ENCODE measurements at regions not wholly inside any gene's neighbourhood (a gene's known extent, or its start where the extent isn't known, plus 50 kb on each side); places are given as distances from the start of the nearest gene placed in this dataset.
"Not testable (repeated sequence)": the region's sequence is repeated elsewhere in the genome, so short reads cannot be mapped to it uniquely, and the experiment has no call there.

- H3K27ac ChIP-seq (ENCODE audit: low read depth in 2 of 2, low read length in 2 of 2): no peak overlapping the region
- no peak overlapping the region for H3K4me3 ChIP-seq (ENCODE audit: low read length in 2 of 2)
- no peaks in the 10 kb centered on the region for H3K27me3 ChIP-seq (ENCODE audit: control insufficient read depth in 2 of 2, insufficient read depth in 2 of 2, low read length in 2 of 2)
- H3K36me3 ChIP-seq (ENCODE audit: control insufficient read depth in 2 of 2, insufficient read depth in 2 of 2, low read length in 2 of 2): no peaks in the 10 kb centered on the region
- no peaks in the 10 kb centered on the region for H3K9me3 ChIP-seq (ENCODE audit: control insufficient read depth in 2 of 2, low read length in 2 of 2)
- no peaks in the 10 kb centered on the region for H3K4me1 ChIP-seq (ENCODE audit: control insufficient read depth in 2 of 2, insufficient read depth in 2 of 2, low read length in 2 of 2)
- H3K9ac ChIP-seq (ENCODE audit: low read depth in 1 of 2, low read length in 2 of 2): no peak overlapping the region
These were observed 1970.8 kb downstream of the OLFM4 start for GRCh38 chr13:54999399-54999907.

DNA sequence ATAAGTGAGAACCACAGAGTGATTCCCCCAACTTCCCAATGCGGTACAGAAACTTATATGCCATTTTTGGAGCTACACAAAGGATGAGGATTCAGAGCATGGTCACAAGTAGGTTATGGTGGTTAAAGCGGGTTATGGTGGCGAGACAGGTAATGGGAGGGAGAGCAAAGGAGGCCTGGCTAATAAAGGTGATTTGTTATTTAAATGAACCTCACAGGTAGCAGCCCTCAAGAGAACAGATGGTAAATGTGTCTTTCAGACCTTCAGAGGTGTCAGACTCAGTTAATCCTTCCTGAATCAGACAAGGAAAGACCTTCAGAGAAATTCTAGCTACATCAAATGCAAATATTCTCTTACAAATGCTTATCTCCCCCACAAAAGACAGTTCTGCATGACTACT, 1971.4 kb downstream of the OLFM4 start:
- H3K27ac ChIP-seq (ENCODE audit: low read depth in 2 of 2, low read length in 2 of 2): no peak overlapping the region
- no peaks in the 10 kb centered on the region for H3K4me1 ChIP-seq (ENCODE audit: control insufficient read depth in 2 of 2, insufficient read depth in 2 of 2, low read length in 2 of 2)
- no peaks in the 10 kb centered on the region for H3K36me3 ChIP-seq (ENCODE audit: control insufficient read depth in 2 of 2, insufficient read depth in 2 of 2, low read length in 2 of 2)
- no peaks in the 10 kb centered on the region for H3K27me3 ChIP-seq (ENCODE audit: control insufficient read depth in 2 of 2, insufficient read depth in 2 of 2, low read length in 2 of 2)
- no peak overlapping the region for H3K4me3 ChIP-seq (ENCODE audit: low read length in 2 of 2)
- no peak overlapping the region for H3K9ac ChIP-seq (ENCODE audit: low read depth in 1 of 2, low read length in 2 of 2)
- no peaks in the 10 kb centered on the region for H3K9me3 ChIP-seq (ENCODE audit: control insufficient read depth in 2 of 2, low read length in 2 of 2)

DNA sequence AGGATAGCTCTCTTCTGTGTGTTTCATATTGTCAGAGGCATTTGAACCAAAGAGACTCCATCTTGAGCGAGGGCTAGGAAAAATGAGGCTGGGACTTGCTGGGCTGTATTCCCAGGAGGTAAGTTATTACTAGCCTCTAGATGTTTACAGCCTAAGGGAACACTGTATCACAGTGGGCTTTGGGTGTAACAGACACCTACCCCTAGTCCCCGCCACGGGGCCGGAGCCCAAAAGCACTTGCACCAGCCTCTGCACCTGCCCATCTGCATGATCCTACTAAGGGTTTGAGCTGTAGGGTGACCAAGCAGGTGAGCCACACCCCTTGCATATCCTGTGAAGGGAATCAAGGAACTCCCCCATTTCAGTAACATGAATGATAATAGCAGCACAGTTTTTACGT, 1972.2 kb downstream of the OLFM4 start:
- Histone ChIP-seq H3K9me3 (ENCODE audit: control insufficient read depth in 2 of 2, low read length in 2 of 2) (no peaks in the 10 kb centered on the region), H3K36me3 (ENCODE audit: control insufficient read depth in 2 of 2, insufficient read depth in 2 of 2, low read length in 2 of 2) (no peaks in the 10 kb centered on the region), H3K9ac (ENCODE audit: low read depth in 1 of 2, low read length in 2 of 2) (no peak overlapping the region), H3K27ac (ENCODE audit: low read depth in 2 of 2, low read length in 2 of 2) (no peak overlapping the region), H3K4me3 (ENCODE audit: low read length in 2 of 2) (no peak overlapping the region), H3K4me1 (ENCODE audit: control insufficient read depth in 2 of 2, insufficient read depth in 2 of 2, low read length in 2 of 2) (no peaks in the 10 kb centered on the region), H3K27me3 (ENCODE audit: control insufficient read depth in 2 of 2, insufficient read depth in 2 of 2, low read length in 2 of 2) (no peaks in the 10 kb centered on the region)

GRCh38 chr13:55001881-55002280, 1973.3 kb downstream of the OLFM4 start:
- H3K27me3 ChIP-seq (ENCODE audit: control insufficient read depth in 2 of 2, insufficient read depth in 2 of 2, low read length in 2 of 2): no peaks in the 10 kb centered on the region
- no peaks in the 10 kb centered on the region for H3K4me1 ChIP-seq (ENCODE audit: control insufficient read depth in 2 of 2, insufficient read depth in 2 of 2, low read length in 2 of 2)
- no peaks in the 10 kb centered on the region for H3K36me3 ChIP-seq (ENCODE audit: control insufficient read depth in 2 of 2, insufficient read depth in 2 of 2, low read length in 2 of 2)
- no peak overlapping the region for H3K27ac ChIP-seq (ENCODE audit: low read depth in 2 of 2, low read length in 2 of 2)
- H3K9me3 ChIP-seq (ENCODE audit: control insufficient read depth in 2 of 2, low read length in 2 of 2): no peaks in the 10 kb centered on the region
- no peak overlapping the region for H3K4me3 ChIP-seq (ENCODE audit: low read length in 2 of 2)
- no peak overlapping the region for H3K9ac ChIP-seq (ENCODE audit: low read depth in 1 of 2, low read length in 2 of 2)

GRCh38 chr13:55007681-55008080, 1979.1 kb downstream of the OLFM4 start:
- no peaks in the 10 kb centered on the region for H3K4me1 ChIP-seq (ENCODE audit: control insufficient read depth in 2 of 2, insufficient read depth in 2 of 2, low read length in 2 of 2)
- H3K36me3 ChIP-seq (ENCODE audit: control insufficient read depth in 2 of 2, insufficient read depth in 2 of 2, low read length in 2 of 2): no peaks in the 10 kb centered on the region

DNA sequence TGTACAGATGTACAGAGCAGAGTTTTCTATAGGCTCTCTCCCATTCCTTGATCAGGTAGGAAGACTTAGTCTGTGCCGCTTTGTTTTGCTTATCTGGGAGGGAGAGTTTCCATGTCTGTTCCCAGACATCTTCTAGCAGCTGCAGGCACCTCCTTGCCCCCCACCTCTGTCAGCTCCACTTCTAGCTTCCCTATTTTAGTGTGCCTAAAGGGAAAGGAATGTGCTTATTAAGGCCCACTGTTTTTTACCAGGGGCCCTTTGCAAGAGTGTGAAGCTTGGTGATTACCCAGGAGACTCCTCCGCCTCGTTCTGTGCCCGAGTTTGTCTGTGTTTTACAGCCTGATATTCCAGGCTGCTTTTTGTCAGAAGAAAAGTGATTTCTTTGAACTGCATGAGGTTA, 1984.4 kb downstream of the OLFM4 start:
- H3K4me3 ChIP-seq (ENCODE audit: low read length in 2 of 2): no peak overlapping the region
- H3K36me3 ChIP-seq (ENCODE audit: control insufficient read depth in 2 of 2, insufficient read depth in 2 of 2, low read length in 2 of 2): no peaks in the 10 kb centered on the region

More at GRCh38 chr13:55007681-55008080, 1979.1 kb downstream of the OLFM4 start:
- no peaks in the 10 kb centered on the region for H3K9me3 ChIP-seq (ENCODE audit: control insufficient read depth in 2 of 2, low read length in 2 of 2)
- H3K9ac ChIP-seq (ENCODE audit: low read depth in 1 of 2, low read length in 2 of 2): no peak overlapping the region
- H3K4me3 ChIP-seq (ENCODE audit: low read length in 2 of 2): no peak overlapping the region
- no peak overlapping the region for H3K27ac ChIP-seq (ENCODE audit: low read depth in 2 of 2, low read length in 2 of 2)
- no peaks in the 10 kb centered on the region for H3K27me3 ChIP-seq (ENCODE audit: control insufficient read depth in 2 of 2, insufficient read depth in 2 of 2, low read length in 2 of 2)

DNA sequence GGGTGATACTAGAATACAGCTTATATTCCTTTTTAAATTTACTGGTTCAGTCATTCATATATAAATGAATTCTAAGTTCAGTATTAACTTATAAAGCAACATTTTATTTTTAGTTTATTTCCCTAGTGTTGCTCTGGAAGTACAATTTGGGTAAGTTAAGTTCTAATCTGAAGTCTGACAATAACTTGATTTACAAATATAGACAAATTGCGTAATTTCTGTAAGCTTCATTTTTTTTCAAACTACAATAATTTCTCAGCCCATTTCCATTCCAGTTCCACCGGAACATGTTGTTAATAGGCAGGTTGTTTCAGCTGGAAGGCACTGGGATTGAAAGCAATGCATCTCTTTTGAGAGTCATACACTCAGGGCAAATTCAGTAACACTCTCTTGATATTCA, 2000.7 kb downstream of the OLFM4 start:
- Histone ChIP-seq H3K4me3 (ENCODE audit: low read length in 2 of 2) (no peak overlapping the region), H3K36me3 (ENCODE audit: control insufficient read depth in 2 of 2, insufficient read depth in 2 of 2, low read length in 2 of 2) (no peaks in the 10 kb centered on the region), H3K9ac (ENCODE audit: low read depth in 1 of 2, low read length in 2 of 2) (no peak overlapping the region), H3K4me1 (ENCODE audit: control insufficient read depth in 2 of 2, insufficient read depth in 2 of 2, low read length in 2 of 2) (no peaks in the 10 kb centered on the region), H3K27ac (ENCODE audit: low read depth in 2 of 2, low read length in 2 of 2) (no peak overlapping the region), H3K9me3 (ENCODE audit: control insufficient read depth in 2 of 2, low read length in 2 of 2) (no peaks in the 10 kb centered on the region), H3K27me3 (ENCODE audit: control insufficient read depth in 2 of 2, insufficient read depth in 2 of 2, low read length in 2 of 2) (no peaks in the 10 kb centered on the region)

More for the DNA sequence above, 1984.4 kb downstream of the OLFM4 start:
- H3K27ac ChIP-seq (ENCODE audit: low read depth in 2 of 2, low read length in 2 of 2): no peak overlapping the region
- H3K4me1 ChIP-seq (ENCODE audit: control insufficient read depth in 2 of 2, insufficient read depth in 2 of 2, low read length in 2 of 2): no peaks in the 10 kb centered on the region
- H3K9me3 ChIP-seq (ENCODE audit: control insufficient read depth in 2 of 2, low read length in 2 of 2): peaks cover 0 to 2% of the 10 kb centered on the region in 2 donors
- H3K9ac ChIP-seq (ENCODE audit: low read depth in 1 of 2, low read length in 2 of 2): no peak overlapping the region
- no peaks in the 10 kb centered on the region for H3K27me3 ChIP-seq (ENCODE audit: control insufficient read depth in 2 of 2, insufficient read depth in 2 of 2, low read length in 2 of 2)

DNA sequence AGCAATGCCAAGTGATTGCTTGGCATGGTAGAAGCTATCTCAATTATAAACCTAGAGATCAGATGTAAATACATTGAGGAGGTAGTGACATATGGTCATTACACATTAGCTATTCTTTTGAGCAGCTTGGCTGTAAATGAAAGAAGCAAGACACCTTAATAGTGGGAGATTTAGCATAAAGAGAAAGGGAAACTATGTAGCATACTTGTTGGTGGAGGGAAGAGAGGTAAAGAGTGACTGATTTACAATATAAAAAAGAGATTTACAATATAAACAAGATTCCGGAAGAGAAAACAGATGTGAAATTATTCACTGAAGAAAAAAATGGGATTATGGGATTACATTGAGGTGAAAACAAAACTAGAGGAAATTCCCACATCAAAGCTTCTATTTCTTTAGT, 2009.6 kb downstream of the OLFM4 start:
- Histone ChIP-seq H3K27ac (ENCODE audit: low read depth in 2 of 2, low read length in 2 of 2) (no peak overlapping the region), H3K27me3 (ENCODE audit: control insufficient read depth in 2 of 2, insufficient read depth in 2 of 2, low read length in 2 of 2) (no peaks in the 10 kb centered on the region)

GRCh38 chr13:55053891-55054550, 2025.4 kb downstream of the OLFM4 start:
- not testable (repeated sequence) for H3K4me1 ChIP-seq (ENCODE audit: control insufficient read depth in 2 of 2, insufficient read depth in 2 of 2, low read length in 2 of 2)

More for the DNA sequence above, 2009.6 kb downstream of the OLFM4 start:
- H3K9ac ChIP-seq (ENCODE audit: low read depth in 1 of 2, low read length in 2 of 2): no peak overlapping the region
- no peaks in the 10 kb centered on the region for H3K36me3 ChIP-seq (ENCODE audit: control insufficient read depth in 2 of 2, insufficient read depth in 2 of 2, low read length in 2 of 2)
- no peaks in the 10 kb centered on the region for H3K4me1 ChIP-seq (ENCODE audit: control insufficient read depth in 2 of 2, insufficient read depth in 2 of 2, low read length in 2 of 2)
- H3K4me3 ChIP-seq (ENCODE audit: low read length in 2 of 2): no peak overlapping the region
- H3K9me3 ChIP-seq (ENCODE audit: control insufficient read depth in 2 of 2, low read length in 2 of 2): no peaks in the 10 kb centered on the region

DNA sequence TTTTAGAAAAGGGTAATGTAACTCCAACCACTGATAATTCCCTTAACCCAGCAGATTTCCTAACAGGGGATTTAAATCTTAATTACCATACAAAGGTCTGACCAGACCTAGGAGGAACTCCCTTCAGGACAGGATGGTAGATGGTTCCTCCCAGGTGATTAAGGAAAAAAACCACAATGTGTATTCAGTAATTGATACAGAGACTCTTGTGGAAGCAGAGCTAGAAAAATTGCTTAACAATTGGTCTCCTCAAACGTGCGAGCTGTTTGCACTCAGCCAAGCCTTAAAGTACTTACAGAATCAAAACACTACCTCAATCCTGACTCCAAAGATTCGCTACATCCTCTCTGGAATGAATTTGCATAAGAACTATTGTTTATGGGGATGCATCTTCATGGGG, 2027.1 kb downstream of the OLFM4 start:
- H3K9me3 ChIP-seq (ENCODE audit: control insufficient read depth in 2 of 2, low read length in 2 of 2); H3K27me3 ChIP-seq (ENCODE audit: control insufficient read depth in 2 of 2, insufficient read depth in 2 of 2, low read length in 2 of 2); H3K4me3 ChIP-seq (ENCODE audit: low read length in 2 of 2); H3K4me1 ChIP-seq (ENCODE audit: control insufficient read depth in 2 of 2, insufficient read depth in 2 of 2, low read length in 2 of 2); H3K27ac ChIP-seq (ENCODE audit: low read depth in 2 of 2, low read length in 2 of 2); H3K36me3 ChIP-seq (ENCODE audit: control insufficient read depth in 2 of 2, insufficient read depth in 2 of 2, low read length in 2 of 2); H3K9ac ChIP-seq (ENCODE audit: low read depth in 1 of 2, low read length in 2 of 2): not testable (repeated sequence)

More at GRCh38 chr13:55053891-55054550, 2025.4 kb downstream of the OLFM4 start:
- H3K9ac ChIP-seq (ENCODE audit: low read depth in 1 of 2, low read length in 2 of 2); H3K27me3 ChIP-seq (ENCODE audit: control insufficient read depth in 2 of 2, insufficient read depth in 2 of 2, low read length in 2 of 2); H3K9me3 ChIP-seq (ENCODE audit: control insufficient read depth in 2 of 2, low read length in 2 of 2); H3K36me3 ChIP-seq (ENCODE audit: control insufficient read depth in 2 of 2, insufficient read depth in 2 of 2, low read length in 2 of 2); H3K4me3 ChIP-seq (ENCODE audit: low read length in 2 of 2); H3K27ac ChIP-seq (ENCODE audit: low read depth in 2 of 2, low read length in 2 of 2): not testable (repeated sequence)

All from mucosa of rectum (tissue), 2 donors.